Bronchial epithelial cell (primary cell): ENCODE measurements at regions not wholly inside any gene's neighbourhood (a gene's known extent, or its start where the extent isn't known, plus 50 kb on each side); places are given as distances from the start of the nearest gene placed in this dataset.

Source experiments
- DNase-seq: peaks from one replicate; pipeline ENCODE4 v3.0.0-alpha.2; 2010; ENCODE audit warnings: low read depth
- FAIRE-seq: peaks from 2 replicates; lab custom pipeline; 2011; peaks lifted over from hg19 to GRCh38; lab: Jason Lieb, UNC
- H3K27me3 ChIP-seq: 2 replicates; pipeline ENCODE4 v1.5.1; 2011; ENCODE audit warnings: low read length; ENCODE audit not compliant: control insufficient read depth, insufficient read depth
- H3K36me3 ChIP-seq: 2 replicates; pipeline ENCODE4 v1.5.1; 2011; ENCODE audit warnings: low read length; ENCODE audit not compliant: control insufficient read depth, insufficient read depth
- H3K4me3 ChIP-seq: 2 replicates; pipeline ENCODE4 v1.5.1; 2011; ENCODE audit warnings: mild to moderate bottlenecking, low read depth, low read length, control low read depth
- TF ChIP-seq, protein P1 (sequence below): IDR thresholded peaks from 2 replicates; pipeline ENCODE4 v1.5.1; 2011; ENCODE audit warnings: mild to moderate bottlenecking, moderate library complexity, low read length, control low read depth, inconsistent platforms; ENCODE audit not compliant: insufficient read depth, severe bottlenecking

DNA sequence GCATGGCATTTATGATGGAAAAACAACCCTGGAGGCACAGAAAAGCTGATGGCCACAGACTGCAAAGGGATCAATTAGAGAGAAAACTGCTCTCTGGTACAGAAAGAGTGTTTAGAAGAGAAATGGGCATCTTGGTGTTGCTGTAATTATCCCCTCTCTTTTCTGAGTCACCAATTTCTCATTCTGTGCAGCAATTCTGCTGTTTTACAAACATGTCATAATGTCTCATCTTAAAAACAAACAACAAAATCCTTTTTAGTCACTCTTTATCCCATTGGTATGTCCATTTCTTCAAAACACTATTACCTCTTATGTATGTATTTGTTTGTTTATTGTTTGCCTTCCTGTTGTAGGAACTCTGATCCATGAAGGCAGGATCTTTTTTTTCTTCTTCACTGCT lies 73.9 kb upstream of the HK2 start:
- TF ChIP-seq, protein P1, sequence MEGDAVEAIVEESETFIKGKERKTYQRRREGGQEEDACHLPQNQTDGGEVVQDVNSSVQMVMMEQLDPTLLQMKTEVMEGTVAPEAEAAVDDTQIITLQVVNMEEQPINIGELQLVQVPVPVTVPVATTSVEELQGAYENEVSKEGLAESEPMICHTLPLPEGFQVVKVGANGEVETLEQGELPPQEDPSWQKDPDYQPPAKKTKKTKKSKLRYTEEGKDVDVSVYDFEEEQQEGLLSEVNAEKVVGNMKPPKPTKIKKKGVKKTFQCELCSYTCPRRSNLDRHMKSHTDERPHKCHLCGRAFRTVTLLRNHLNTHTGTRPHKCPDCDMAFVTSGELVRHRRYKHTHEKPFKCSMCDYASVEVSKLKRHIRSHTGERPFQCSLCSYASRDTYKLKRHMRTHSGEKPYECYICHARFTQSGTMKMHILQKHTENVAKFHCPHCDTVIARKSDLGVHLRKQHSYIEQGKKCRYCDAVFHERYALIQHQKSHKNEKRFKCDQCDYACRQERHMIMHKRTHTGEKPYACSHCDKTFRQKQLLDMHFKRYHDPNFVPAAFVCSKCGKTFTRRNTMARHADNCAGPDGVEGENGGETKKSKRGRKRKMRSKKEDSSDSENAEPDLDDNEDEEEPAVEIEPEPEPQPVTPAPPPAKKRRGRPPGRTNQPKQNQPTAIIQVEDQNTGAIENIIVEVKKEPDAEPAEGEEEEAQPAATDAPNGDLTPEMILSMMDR: no peak
- H3K4me3 ChIP-seq: no peak overlapping the region
- no peak for FAIRE-seq

DNA sequence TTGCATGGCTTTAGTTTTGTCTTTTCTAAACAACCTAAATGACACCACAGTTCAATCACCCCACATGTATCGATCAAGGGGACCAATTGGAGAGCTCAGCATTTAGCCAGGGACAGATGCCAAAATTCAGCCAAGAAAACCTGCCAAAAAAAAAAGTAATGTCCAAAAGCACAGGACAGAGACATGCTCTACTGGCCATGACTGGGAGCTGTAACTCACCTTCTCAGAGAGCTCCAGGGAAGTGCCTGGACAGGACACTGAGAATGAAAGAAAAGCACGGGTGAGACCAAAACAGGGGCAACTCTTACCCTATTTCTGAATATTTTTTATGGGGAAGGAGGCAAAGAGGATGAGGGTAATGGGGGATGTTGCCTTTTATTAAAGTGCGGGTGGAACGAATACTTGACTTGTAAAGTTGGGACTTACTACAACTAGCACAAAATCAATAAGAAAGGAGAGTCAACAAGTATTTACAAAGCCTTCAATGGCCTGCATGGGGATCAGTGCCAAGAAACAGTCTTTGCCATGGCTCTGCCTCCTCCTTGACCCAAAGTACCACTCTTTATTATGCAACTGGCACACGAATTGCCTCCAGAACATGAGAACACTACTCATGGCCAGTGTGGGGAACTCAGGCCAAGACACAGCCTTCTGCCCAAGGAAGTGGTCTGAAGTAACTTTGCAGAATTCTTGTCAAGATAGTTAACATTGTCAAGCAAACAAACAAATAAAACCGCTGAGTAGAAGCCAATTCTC lies 72.9 kb upstream of the HK2 start:
- Histone ChIP-seq H3K27me3 (no peaks in the 10 kb centered on the region), H3K36me3 (no peaks in the 10 kb centered on the region), H3K4me3 (no peak overlapping the region)
- no peak for DNase-seq
- TF ChIP-seq, protein P1: no peak
- no peak for FAIRE-seq

More for the DNA sequence above, 73.9 kb upstream of the HK2 start:
- Histone ChIP-seq H3K27me3 (no peaks in the 10 kb centered on the region), H3K36me3 (no peaks in the 10 kb centered on the region)
- peak; percentile 87 for DNase-seq

DNA sequence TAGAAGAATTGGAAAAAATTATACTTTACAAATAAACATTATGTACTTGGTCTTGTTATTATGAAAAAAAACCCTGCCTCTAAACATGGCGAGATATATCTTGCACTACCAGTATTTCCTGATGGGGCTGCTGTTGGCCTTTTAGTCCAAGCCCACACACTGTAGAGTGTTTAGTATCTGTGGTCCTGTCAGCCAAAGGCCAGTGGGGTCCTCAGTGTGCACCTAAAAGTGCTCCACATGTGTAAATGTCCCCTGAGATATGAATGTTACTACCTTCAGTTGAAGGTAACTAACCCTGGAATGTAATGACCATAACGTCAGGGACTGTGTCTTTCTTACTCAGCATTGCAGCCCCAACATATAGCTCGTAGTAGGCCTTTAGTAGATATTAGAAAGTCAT lies 71.1 kb upstream of the HK2 start:
- no peak for FAIRE-seq
- DNase-seq: no peak
- TF ChIP-seq, protein P1: no peak
- no peaks in the 10 kb centered on the region for H3K27me3 ChIP-seq
- H3K36me3 ChIP-seq: no peaks in the 10 kb centered on the region
- H3K4me3 ChIP-seq: no peak overlapping the region

DNA sequence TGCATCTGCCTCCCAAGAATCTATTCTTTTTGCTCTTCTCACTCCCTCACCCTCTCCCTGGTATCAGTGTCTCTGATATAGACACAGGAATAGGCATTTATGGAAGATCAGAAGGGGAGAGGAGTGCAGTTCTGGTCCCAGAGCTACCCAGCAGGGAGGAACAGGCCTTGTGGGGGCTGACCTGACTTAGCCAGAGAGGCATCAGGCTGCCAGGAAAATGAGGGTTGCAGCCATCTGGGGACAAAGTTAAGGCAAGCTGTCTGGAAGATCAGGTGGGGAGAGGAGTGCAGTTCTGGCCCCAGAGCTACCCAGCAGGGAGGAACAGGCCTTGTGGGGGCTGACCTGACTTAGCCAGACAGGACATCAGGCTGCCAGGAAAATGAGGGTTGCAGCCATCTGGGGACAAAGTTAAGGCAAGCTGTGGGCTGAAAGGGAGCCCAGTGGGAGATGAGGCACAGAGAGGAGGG lies 69.9 kb upstream of the HK2 start:
- Histone ChIP-seq H3K4me3 (no peak overlapping the region), H3K36me3 (no peaks in the 10 kb centered on the region), H3K27me3 (no peaks in the 10 kb centered on the region)
- DNase-seq (no peak), FAIRE-seq (no peak)
- TF ChIP-seq, protein P1: no peak

DNA sequence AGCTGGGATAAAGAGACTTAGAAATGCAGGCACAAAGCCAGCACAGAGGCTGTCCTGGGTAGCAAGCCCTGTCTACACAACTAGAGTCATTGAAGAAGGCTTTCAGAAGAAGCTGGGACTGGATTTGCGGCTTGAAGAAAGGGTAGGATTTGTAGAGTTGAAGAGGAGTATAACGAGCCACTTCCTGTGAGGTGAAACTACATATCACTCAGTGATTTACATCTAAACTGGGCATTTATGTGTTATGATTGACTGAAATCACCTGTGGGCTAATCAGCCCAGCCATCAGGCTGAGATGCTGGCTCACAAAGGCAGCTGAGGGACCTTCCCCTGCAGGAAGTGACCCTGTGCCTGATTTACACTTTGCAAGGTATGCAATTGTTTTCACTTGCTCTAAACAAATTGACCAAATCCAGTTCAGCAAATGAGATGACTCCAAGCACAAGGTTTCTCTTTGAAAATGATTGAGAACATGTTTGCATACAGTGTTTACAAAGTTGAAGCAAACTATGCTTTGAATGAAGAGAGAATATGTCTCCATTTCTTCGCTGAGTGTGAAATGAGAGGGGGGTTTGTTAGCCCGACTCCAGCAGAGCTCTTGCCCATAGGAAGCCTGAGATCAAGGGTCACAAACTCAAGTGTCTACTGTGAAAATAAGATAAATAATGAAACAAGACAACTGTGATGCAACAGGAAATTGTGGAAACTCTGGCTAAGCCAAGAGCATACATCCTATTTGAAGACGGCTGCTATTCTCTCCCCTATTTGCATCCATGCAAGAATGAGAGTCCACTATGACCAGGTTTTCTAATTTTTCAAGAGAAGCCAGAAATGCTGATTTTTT lies 69.3 kb upstream of the HK2 start:
- H3K4me3 ChIP-seq: no peak overlapping the region
- DNase-seq (no peak), FAIRE-seq (no peak)
- TF ChIP-seq, protein P1: no peak
- no peaks in the 10 kb centered on the region for H3K27me3 ChIP-seq
- no peaks in the 10 kb centered on the region for H3K36me3 ChIP-seq
